ENCODE measurements at regions not wholly inside any gene's neighbourhood (a gene's known extent, or its start where the extent isn't known, plus 50 kb on each side); places are given as distances from the start of the nearest gene placed in this dataset.
A peak's percentile ranks its signal among the peaks of the same experiment; 100 is the strongest.

DNA sequence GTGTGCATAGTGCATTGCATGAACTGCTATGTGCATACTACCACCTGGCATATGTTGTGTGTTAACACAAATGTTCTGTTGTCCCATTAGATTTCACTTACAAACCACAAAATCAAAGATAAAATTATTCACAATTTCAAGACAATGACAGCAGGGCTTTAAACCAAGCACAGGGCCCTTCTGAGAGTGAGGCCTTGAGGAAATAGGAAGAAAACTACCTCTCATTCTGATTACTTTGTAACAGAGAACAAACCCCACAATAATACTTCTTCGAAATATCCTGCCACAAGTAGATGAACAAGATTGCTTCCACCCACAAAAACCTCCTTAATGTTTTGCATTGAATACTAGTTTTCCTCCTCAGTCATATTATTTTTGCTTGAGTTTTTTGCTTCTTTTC lies 85.5 kb upstream of the SPANXB1 start:
- H3K36me3 Mint-ChIP-seq (ENCODE audit: unreplicated experiment) = no peaks in the 10 kb centered on the region
- H3K27ac Mint-ChIP-seq (ENCODE audit: unreplicated experiment) = no peak overlapping the region
- no peaks in the 10 kb centered on the region for H3K9me3 Mint-ChIP-seq (ENCODE audit: unreplicated experiment)
- no peak for DNase-seq
- no peaks in the 10 kb centered on the region for H3K27me3 Mint-ChIP-seq (ENCODE audit: unreplicated experiment)
- TF ChIP-seq, protein P1, sequence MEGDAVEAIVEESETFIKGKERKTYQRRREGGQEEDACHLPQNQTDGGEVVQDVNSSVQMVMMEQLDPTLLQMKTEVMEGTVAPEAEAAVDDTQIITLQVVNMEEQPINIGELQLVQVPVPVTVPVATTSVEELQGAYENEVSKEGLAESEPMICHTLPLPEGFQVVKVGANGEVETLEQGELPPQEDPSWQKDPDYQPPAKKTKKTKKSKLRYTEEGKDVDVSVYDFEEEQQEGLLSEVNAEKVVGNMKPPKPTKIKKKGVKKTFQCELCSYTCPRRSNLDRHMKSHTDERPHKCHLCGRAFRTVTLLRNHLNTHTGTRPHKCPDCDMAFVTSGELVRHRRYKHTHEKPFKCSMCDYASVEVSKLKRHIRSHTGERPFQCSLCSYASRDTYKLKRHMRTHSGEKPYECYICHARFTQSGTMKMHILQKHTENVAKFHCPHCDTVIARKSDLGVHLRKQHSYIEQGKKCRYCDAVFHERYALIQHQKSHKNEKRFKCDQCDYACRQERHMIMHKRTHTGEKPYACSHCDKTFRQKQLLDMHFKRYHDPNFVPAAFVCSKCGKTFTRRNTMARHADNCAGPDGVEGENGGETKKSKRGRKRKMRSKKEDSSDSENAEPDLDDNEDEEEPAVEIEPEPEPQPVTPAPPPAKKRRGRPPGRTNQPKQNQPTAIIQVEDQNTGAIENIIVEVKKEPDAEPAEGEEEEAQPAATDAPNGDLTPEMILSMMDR (IDR thresholded peaks at IDR 0.05; ENCODE audit: partially characterized antibody, unreplicated experiment) = no peak
- H3K4me1 Mint-ChIP-seq (ENCODE audit: low read depth, unreplicated experiment) = no peaks in the 10 kb centered on the region
- no peak overlapping the region for H3K4me3 Mint-ChIP-seq (ENCODE audit: unreplicated experiment)

DNA sequence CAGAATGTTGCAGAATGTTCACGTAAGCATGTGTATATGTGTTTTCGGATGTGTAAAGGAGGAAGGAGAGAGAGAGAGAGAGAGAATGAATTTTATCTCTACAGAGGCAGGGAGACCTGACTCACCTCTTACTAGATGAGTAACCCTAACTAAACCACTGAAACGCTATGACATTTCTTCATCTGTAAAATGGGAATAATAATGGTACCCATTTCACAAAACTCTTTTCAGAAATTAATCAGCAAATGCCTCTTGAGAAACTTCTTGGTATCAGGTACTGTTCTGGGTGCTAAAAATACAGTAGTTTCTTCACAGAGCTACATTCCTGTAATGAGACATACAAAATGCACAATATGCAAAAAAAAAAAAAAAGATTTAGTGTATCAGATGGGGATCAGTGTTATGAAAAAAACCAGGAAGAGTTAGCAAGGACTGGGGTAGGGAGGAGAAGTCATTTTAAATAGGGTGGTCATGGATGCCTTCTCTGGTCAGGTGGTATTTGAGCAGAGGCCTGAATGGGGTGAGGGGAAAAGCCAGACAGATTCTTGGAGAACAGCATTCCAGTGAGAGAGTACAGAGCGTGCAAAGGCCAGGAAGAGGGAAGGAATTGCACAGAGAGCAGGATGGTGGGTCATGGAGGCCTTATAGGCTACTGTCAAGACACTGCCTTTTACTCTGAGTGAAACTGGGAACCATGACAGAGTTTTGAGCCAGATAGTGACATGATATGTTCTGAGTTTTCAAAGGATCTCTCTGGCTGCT lies 84.9 kb upstream of the SPANXB1 start:
- Mint-ChIP-seq H3K27ac (ENCODE audit: unreplicated experiment) (no peak overlapping the region), H3K36me3 (ENCODE audit: unreplicated experiment) (no peaks in the 10 kb centered on the region), H3K9me3 (ENCODE audit: unreplicated experiment) (no peaks in the 10 kb centered on the region)

DNA sequence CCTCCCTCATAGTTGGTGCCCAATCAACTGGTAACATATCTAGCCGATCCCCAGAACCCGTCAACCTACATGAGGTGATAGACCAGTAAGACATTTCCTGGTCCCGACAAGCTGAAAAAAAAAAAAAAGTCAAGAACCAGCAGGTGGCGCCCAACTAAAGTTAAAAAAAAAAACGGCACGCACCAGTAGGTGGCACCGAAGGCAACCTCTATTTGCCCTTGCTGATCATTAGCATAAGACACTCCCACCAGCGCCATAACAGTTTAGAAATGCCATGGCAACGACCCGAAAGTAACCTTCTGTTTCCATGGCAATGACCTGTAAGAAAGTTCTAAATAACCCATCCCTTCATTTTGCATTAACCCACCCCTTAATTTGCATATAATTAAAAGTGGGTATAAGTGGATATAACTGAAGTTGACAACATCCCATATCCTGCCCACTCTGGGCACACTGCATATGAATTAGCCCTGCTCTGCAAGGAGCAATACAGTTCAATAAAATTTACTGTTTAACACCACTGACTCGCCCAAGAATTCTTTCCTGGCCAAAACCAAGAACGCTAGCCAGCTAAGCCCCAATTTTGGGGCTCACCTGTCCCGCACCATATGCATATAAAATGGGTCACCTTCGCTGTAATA lies 83.9 kb upstream of the SPANXB1 start:
- Mint-ChIP-seq H3K27ac (ENCODE audit: unreplicated experiment) (no peak overlapping the region), H3K4me1 (ENCODE audit: low read depth, unreplicated experiment) (no peaks in the 10 kb centered on the region), H3K4me3 (ENCODE audit: unreplicated experiment) (no peak overlapping the region), H3K36me3 (ENCODE audit: unreplicated experiment) (no peaks in the 10 kb centered on the region), H3K9me3 (ENCODE audit: unreplicated experiment) (no peaks in the 10 kb centered on the region), H3K27me3 (ENCODE audit: unreplicated experiment) (no peaks in the 10 kb centered on the region)
- TF ChIP-seq, protein P1 (IDR thresholded peaks at IDR 0.05; ENCODE audit: partially characterized antibody, unreplicated experiment) = peak; percentile 73
- no peak for DNase-seq

More for the DNA sequence above, 84.9 kb upstream of the SPANXB1 start:
- H3K4me3 Mint-ChIP-seq (ENCODE audit: unreplicated experiment) = no peak overlapping the region
- TF ChIP-seq, protein P1 (IDR thresholded peaks at IDR 0.05; ENCODE audit: partially characterized antibody, unreplicated experiment) = no peak
- H3K4me1 Mint-ChIP-seq (ENCODE audit: low read depth, unreplicated experiment) = no peaks in the 10 kb centered on the region
- no peaks in the 10 kb centered on the region for H3K27me3 Mint-ChIP-seq (ENCODE audit: unreplicated experiment)
- no peak for DNase-seq

DNA sequence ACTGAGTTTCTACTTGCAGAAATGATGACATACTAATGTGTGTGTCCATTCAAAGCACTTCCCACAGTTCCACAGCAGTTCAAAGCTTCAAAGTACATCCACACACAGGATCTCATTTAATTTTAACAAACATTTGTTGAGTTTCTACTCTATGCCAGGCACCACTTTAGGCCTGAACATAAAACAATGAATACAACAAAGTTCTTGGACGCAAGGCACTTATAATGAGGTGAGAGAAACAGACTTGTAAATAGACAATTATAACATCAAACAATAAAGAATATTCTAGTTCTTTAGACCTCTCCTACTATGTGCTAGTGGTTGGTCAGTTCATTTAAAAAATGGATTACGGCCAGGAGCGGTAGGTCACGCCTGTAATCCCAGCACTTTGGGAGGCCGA lies 82.0 kb upstream of the SPANXB1 start:
- TF ChIP-seq, protein P1 (IDR thresholded peaks at IDR 0.05; ENCODE audit: partially characterized antibody, unreplicated experiment) = no peak
- no peaks in the 10 kb centered on the region for H3K36me3 Mint-ChIP-seq (ENCODE audit: unreplicated experiment)
- H3K4me3 Mint-ChIP-seq (ENCODE audit: unreplicated experiment) = no peak overlapping the region
- no peaks in the 10 kb centered on the region for H3K4me1 Mint-ChIP-seq (ENCODE audit: low read depth, unreplicated experiment)
- H3K27me3 Mint-ChIP-seq (ENCODE audit: unreplicated experiment) = no peaks in the 10 kb centered on the region
- DNase-seq = no peak
- no peaks in the 10 kb centered on the region for H3K9me3 Mint-ChIP-seq (ENCODE audit: unreplicated experiment)
- H3K27ac Mint-ChIP-seq (ENCODE audit: unreplicated experiment) = no peak overlapping the region

DNA sequence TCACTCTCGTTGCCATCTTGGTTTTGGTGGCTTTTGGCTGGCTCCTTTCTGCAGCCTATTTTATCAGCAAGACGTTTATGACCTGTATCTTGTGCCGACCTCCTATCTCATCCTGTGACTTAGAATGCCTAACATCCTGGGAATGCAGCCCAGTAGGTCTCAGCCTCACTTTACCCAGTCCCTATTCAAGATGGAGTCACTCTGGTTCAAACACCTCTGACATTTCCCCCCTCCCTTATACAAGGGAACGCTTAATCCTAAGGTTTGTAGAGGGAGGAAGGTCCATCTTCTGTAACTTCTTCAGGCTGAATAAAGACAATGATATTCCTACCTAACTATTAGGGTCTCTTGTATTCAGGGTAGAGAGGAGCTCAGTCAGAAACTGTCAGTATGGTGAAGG lies 79.3 kb upstream of the SPANXB1 start:
- TF ChIP-seq, protein P1 (IDR thresholded peaks at IDR 0.05; ENCODE audit: partially characterized antibody, unreplicated experiment) = no peak
- Mint-ChIP-seq H3K27me3 (ENCODE audit: unreplicated experiment) (no peaks in the 10 kb centered on the region), H3K36me3 (ENCODE audit: unreplicated experiment) (no peaks in the 10 kb centered on the region), H3K9me3 (ENCODE audit: unreplicated experiment) (no peaks in the 10 kb centered on the region), H3K4me1 (ENCODE audit: low read depth, unreplicated experiment) (no peaks in the 10 kb centered on the region), H3K27ac (ENCODE audit: unreplicated experiment) (no peak overlapping the region), H3K4me3 (ENCODE audit: unreplicated experiment) (no peak overlapping the region)
- DNase-seq = no peak

Data from glutamatergic neuron (in vitro differentiated cells).